ENCODE measurements at regions not wholly inside any gene's neighbourhood (a gene's known extent, or its start where the extent isn't known, plus 50 kb on each side); places are given as distances from the start of the nearest gene placed in this dataset.

DNA sequence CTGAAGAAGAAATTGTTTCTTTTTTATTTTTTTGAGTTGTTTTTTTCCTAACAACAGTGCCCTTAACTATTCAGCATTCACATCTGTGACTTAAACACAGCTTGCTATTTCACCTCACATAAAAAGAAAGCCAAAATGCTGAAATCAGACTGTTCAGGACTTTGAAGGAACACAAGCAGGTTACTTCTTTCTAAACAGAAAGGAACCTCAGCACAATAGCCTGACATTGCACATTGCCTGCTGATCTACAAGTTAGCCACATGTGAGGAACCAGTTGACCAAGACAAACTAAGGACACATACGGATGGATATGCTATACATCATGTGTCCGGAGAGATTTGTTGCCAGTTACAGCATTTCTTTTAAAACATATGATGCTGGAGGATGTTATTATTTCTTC lies 331.1 kb downstream of the FSIP2 start:
- DNase-seq (ENCODE audit: low spot score): no peak

DNA sequence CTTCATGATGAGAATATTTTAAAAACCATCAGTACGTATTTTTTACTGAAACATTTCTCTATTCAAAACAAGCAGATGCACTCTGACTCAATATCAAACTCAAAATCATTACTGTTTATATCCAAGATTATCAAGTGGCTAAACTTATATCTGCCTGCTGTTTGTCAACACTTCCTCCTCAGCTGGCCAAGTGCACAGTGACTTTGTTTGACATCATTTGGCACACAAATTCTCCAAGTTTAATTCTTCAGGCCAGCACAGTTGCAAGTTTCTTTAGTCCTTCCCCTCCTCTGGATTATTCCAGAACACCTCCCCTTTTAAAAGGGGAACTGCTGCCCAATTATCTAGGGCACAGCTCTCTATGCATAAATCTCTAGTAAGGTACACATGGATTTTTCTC lies 346.6 kb downstream of the FSIP2 start:
- DNase-seq (ENCODE audit: low spot score): no peak

DNA sequence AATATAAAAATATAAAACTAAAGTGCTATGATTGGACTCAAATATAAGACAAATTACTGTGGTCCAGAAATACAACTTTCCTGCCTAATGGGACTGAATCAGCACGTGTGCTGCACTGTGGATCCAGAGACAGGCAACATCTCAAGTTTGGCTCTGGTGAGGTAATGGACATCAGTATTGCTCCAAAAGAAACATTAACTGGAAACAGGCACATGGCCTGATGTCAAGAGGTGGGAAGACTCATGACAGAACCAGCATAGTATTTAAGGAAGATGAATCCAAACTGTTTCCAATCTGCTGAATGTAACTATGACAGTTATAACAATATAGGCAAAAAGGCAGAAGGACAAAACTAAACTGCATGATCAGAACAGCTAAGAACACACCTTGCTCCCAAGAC lies 354.6 kb downstream of the FSIP2 start:
- no peak for DNase-seq (ENCODE audit: low spot score)

DNA sequence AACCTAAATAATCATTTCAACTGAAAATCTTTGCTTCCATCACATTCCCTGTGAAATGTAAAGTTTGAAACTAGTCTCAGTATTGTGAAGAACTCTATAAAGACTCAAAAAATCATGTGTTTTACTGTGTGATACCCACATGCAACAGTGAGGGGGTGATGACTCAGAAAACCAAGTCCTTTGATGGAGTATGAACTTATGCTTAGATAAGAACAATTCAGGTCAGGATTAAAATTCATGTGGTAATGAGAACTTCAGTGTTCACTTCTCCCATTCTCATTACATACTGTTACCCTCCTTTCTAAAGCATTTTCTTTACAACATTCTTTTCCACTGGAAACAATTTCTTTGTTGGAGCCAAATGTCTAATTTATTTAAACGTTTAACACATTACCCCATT lies 360.2 kb downstream of the FSIP2 start:
- DNase-seq (ENCODE audit: low spot score): no peak

DNA sequence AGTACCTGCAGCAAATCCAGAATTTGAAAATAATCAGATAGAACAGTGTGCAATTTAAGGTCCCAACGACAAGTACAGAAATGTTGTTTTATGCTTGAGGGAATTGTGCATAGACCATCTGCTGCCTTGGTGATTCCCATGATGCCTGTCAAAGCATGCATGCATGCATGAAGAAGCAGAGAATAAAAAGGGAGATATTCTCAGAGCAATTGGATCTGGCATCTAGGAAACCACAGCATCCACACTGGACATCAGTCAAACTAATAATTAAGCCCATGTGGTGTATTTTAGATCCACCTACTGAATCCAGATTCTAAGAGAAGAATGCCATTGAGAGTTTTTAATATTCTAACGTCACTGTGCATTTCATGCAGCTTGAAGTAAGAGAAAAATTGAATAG lies 361.2 kb downstream of the FSIP2 start:
- DNase-seq (ENCODE audit: low spot score): no peak

DNA sequence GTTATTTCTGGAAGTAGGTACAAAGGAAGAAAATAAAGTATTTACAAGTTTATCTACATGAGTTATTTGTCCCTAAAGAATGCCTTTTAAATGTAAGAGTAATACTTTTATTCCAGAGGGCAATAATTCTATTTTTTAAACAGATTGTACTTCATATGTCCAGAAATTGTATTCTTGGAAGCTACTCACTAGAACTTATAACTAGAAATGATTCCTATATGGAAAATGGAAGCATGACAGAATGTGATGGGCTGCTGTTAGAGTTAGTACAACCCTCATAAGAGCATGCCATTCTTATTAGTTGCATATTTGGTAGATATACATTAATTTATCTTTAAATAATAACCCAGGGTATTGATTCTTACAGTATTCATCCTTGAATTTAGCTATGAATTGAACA lies 362.0 kb downstream of the FSIP2 start:
- DNase-seq (ENCODE audit: low spot score): no peak

DNA sequence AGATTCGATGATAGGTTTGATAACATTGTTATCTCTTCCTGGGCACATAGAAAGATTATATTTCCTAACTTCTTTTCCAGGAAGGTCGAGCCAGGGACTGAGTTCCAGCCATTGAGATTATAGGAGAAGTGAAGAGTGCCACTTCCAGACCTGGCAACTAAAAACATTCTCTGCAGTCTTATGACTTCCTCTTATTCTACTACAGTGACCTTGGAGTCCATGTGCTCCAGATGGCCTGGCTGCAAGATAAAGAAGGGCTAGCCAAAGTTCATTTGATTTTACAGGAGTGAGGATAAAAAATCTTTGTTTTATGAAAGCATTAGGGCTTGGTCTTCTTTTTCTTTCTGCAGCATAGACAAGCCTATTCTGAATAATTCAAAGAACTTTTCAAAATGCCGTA lies 363.0 kb downstream of the FSIP2 start:
- no peak for DNase-seq (ENCODE audit: low spot score)

DNA sequence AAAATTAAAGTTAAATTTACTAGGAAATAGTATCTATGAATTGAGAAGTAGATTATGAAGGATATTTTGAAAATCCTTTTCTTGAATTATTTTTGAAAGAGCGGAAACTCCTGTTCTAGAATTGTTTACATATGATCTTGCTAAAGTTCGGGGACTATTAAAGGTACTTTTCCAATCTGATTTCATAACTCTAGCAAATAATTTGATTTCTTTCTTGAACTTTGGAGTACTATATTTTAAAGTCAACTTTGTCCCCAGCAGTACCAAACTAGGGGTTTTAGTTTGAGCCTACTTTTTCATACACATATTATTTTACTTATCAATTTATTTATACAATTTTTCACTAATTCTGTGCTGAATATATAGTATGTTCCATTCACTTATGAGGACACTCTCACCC lies 364.7 kb downstream of the FSIP2 start:
- DNase-seq (ENCODE audit: low spot score): no peak

DNA sequence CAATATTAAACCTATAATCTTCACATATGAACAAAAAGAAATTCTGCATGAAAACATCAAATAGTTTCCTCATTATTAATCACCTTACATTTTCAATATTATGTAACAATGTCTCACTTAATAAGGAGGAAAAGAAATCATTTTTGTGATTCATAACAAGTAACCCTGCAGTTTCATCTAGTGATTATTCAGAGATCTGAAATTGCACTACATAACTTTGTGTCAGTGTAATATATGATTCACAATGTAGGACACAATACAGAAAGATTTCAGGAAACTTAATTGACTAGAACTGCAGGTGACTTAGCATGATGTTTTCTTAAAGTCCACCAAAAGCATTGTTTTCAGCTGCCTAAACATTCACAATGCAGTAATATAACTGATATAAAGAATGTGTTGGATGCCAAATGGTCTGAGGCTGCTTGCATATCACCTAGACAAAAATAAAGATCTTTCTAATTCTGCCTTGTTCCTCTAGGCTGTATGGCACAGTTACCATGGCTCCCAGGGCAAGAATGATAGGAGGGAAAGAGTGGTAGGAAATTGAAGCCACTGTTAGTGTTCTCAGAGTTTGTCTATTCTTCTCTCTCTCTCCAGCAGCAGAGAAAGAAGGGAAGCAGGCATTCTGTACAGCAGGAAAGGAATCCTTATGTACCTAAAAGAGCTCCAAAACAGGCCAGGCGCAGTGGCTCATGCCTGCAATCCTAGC lies 366.6 kb downstream of the FSIP2 start:
- no peak for DNase-seq (ENCODE audit: low spot score)

DNA sequence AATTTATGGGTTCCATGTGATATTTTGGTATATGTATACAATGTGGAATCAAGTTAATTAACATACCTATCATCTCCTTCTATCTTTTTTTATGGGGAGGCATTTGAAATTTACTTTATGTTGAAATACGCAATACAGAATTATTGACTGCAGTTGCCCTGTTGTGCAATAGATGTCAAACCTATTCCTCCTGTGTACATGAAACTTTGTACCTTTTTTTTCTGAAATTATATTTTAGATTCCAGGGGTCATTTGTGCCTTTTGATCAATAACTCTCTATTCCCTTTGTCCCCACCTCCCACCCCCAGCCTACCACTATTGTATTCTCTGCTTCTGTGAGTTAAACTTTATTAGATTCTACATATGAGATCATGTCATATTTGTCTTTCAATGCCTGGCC lies 369.9 kb downstream of the FSIP2 start:
- DNase-seq (ENCODE audit: low spot score): no peak

DNA sequence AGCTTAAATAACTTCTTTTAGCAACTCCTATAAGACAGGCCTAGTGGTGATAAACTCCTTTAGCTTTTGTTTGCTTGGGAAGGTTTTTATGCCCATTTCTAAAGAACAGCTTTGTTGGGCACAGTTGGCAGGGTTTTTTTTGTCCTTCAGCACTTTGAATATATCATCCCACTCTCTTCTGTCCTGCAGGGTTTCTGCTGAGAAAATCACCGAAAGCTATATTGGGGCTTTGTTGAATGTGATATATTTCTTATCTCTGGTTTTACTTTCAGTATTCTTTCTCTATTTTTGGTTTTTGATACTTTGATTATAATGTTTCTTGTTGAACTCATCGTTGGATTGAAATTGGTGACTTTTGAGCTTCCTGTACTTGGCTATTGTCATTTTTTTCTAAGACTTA lies 372.8 kb upstream of the ZC3H15 start:
- DNase-seq (ENCODE audit: low spot score): no peak

DNA sequence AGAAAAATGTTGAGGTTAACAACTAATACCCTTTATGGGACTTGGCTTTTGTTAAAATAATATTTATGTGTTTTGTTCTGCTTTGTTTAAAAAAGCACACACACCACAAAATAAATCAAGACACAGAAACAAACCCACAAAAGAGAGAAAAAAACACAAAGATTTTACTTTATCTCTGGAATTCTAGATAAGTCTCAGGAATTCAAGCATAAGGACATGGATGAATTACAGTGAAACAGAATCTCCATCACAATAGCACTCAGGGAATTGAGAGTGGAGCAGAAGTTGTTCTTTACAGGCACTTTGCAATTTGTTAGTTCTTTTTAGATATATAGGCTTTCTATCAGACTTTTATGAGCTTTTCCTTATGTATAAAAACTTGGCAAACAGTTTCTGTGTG lies 360.9 kb upstream of the ZC3H15 start:
- DNase-seq (ENCODE audit: low spot score): no peak

DNA sequence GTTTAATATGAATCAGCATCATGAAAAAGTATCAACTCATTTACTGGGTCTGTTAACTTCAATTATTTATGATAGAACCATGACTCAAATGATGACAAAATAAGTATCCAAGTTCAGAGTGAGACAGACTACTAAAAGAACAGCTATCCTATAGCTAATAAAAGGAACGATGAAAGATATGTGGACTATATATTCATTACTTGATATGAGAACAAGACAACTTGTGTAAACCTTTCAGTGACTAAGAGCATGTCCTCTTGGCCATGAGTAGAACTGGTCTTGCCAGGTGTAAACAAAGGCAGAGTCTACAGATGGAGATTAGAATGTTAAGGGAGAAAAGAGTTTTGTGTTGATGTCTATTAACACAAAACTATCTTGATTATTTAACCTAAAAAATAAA lies 360.4 kb upstream of the ZC3H15 start:
- no peak for DNase-seq (ENCODE audit: low spot score)

DNA sequence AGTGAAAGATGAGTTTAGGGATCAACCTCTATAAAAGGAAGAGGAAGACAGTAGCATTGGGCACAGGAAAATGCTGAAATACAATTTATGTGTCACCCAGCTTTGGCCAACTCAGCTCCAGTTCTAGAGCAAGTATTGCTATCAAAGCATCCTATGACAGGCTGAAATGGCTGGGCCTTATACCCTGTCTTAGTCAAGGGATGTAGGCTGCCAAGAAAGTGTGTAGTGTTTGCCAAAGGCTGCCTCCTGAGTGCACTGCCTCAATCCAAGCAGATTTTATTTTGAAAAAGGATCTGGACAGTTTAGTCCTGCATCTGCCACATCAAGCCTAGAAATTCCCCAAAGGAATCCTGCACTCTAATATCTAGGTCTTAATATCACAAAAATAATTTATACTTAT lies 359.9 kb upstream of the ZC3H15 start:
- DNase-seq (ENCODE audit: low spot score): no peak

DNA sequence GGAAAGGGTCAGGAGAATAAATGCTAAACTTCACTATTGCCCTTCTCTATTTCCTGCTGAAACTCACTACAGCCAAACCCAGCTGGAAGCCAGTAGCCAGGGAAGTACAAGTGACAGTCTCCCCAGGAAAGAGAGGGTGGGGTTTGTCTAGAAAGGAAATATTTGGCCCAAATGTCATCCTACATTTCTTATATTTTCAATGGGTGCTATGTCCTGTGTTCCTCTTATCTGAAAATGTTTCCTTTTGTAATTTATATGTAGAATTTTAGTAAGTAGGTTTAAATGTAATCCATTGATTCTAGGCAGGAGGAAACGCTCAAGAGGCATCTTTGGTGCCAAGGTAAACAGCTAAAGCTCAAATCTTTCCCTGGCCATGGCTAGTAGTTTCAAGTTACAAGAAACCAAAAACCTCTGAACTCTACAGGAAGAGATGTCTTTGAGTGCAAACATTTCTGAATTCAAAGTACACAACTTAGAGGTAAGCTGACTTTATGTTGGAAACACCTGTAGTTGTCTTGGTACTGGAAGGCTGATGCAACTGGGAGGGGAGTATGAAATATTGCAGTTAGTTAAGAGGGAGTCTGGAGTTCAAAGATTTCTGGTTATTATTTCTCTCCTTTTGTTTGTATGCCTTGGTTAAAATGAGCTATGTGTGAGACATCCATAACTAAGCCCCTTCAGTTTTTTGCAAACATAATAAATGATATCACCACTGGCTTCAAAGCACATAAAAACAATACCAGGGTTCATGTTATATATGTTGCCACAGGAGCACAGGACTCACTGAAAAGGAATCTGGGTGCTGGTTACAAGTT lies 356.1 kb upstream of the ZC3H15 start:
- DNase-seq (ENCODE audit: low spot score): no peak

DNA sequence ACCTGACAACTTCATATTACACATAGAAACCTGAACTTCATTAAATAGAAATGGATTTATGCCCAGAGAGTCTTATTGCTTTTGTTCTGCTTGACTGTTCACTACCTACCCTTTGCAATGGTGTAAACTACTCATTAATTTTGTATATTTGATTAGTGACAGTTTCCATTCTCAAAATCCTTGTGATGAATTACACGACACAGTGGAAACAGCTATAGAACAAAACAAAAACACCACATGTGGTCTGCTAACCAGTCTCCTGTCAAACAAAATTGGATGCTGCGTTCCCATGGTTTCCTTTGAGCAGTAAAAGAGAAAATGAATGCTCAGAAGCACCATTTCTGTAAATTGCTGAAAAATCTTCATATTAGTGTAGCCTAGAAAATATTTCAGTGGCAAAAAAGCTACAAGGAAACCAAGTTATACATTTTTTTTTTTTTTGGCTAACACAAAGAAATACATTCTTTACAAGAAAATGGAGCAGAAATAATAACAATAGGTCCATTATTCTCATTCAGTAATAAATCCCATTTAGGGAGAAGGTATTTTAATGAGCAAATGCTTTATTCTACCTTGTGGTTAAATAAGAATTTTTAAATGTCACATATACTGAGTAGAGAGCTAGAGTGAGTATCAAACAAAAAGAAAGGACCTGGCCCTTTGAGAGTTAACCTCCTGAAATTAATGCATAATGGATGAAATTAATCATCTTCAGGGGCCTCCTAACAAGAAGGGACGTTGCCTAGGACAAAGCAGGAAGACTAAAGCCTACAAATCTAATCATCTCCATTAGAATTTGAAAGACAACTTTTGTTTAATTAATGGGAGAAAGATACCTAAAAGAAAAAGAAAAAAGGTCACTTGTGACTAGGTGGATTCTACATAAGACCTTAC lies 355.1 kb upstream of the ZC3H15 start:
- DNase-seq (ENCODE audit: low spot score): no peak

DNA sequence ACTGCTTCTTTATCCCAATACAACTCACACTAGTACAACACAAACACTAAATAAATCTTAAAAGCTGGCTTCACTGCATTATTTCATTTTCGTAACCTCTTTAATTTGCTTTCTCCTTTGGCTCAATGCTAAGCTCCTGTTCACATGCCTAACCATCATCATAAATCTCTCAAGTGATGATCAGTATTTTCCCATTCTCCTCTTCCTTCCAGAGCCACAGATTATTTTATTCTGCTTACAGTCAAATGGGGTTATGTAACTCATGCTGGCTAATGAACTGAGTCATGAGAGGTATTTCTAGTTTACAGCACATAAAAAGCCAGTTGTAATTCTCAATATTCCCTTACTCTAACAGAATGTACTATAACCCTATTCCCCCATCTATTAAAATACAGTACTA lies 350.4 kb upstream of the ZC3H15 start:
- DNase-seq (ENCODE audit: low spot score): no peak

DNA sequence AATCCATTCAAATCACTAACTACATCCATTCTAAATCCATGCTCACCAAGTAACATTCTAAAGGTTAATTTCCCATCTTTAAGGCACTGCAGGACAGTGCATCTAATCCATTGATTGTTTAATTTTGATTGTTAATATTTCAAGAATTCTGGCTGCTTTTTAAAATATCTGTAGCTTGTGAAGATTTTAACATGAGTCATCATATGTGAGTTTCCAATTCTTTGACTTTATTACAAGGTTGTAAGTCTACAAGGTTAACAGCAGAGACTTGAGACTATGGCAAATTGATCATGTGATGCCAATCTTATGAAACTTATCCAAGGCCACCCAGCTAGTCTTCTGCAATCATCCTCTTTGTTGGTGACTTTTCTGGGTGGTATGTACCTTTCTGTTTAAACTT lies 349.2 kb upstream of the ZC3H15 start:
- no peak for DNase-seq (ENCODE audit: low spot score)

DNA sequence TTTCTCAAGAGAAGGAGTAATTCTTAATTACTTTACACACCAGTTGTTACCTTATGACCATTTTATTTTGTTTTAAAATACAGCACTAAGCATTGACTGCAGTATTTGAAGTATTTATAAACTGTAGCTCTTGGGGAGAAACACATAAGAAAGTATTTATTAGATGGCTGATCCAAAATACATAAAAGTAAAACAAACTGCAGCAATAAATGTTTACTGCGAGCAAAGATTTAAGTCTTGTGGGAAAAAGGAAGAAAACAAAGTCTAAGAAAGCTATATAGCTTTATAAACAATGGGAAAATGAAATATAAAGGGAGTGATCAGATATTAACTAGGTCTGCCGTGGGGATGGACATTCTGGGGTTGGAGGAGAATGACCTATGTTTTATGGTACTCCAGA lies 347.2 kb upstream of the ZC3H15 start:
- DNase-seq (ENCODE audit: low spot score): no peak

DNA sequence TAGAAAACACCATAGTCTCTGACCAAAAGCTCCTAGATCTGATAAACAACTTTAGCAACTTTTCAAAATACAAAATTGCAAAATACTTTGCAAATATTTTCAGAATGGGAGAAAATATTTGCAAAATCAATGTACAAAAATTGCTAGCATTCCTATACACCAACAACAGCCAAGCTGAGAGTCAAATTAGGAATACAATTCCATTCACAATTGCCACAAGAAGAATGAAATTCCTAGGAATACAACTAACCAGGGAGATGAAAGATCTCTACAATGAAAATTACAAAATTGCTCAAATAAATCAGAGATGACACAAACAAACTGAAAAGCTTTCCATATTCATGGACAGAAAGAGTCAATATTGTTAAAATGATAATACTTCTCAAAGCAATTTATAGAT lies 327.0 kb upstream of the ZC3H15 start:
- DNase-seq (ENCODE audit: low spot score): no peak

DNA sequence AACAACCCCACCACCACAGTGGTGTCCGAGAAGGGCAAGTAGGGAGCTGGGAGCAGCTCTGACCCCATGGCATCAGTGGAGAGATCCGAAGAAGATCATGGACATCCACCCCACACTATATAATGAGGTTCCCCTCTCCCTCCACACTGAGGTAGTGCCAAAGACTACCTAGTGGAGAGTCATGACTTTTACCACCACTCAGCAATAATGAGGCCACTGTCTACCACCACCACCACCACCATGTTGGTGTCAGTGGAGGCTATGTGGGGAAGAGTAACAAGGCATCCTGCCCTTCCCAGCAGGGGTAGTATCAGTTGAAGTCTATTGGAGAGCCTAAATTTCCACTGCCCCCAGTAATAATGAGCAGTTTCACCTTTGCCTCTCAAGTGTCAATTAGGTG lies 321.7 kb upstream of the ZC3H15 start:
- no peak for DNase-seq (ENCODE audit: low spot score)

DNA sequence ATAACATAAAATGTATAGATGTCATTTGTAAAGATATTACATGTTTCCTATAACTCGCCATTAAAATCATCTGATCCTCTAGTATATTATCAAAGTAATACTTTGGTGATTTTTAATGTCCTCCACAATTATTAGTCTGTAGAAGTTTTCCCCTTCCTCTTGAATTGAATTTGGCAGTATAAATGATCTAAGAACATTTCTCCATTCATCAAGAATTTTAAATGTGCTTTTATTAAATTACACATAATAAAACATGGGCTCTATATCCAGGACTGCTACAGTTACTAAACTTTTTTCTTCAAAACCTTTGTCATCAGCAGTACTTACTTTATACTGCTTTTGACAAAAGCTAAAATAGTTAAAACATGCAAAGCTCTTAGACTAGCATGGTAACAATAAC lies 315.4 kb upstream of the ZC3H15 start:
- no peak for DNase-seq (ENCODE audit: low spot score)
